Glutamatergic neuron (in vitro differentiated cells): ENCODE measurements at regions not wholly inside any gene's neighbourhood (a gene's known extent, or its start where the extent isn't known, plus 50 kb on each side); places are given as distances from the start of the nearest gene placed in this dataset.

Experiments used
- DNase-seq: peaks from one replicate; pipeline ENCODE4 v3.0.0; 2022
- H3K27ac Mint-ChIP-seq: one replicate; pipeline ENCODE4 v1.8.0; 2020; ENCODE audit warnings: mild to moderate bottlenecking, mixed read lengths, inconsistent platforms; ENCODE audit not compliant: unreplicated experiment
- H3K27me3 Mint-ChIP-seq: one replicate; pipeline ENCODE4 v1.8.0; 2020; ENCODE audit warnings: mild to moderate bottlenecking, moderate library complexity, mixed read lengths, inconsistent platforms; ENCODE audit not compliant: unreplicated experiment
- H3K36me3 Mint-ChIP-seq: one replicate; pipeline ENCODE4 v1.8.0; 2020; ENCODE audit warnings: mild to moderate bottlenecking, mixed read lengths, inconsistent platforms; ENCODE audit not compliant: unreplicated experiment
- H3K4me1 Mint-ChIP-seq: one replicate; pipeline ENCODE4 v1.8.0; 2020; ENCODE audit warnings: mild to moderate bottlenecking, low read depth, mixed read lengths, inconsistent platforms; ENCODE audit not compliant: unreplicated experiment
- H3K4me3 Mint-ChIP-seq: one replicate; pipeline ENCODE4 v1.8.0; 2020; ENCODE audit warnings: mild to moderate bottlenecking, mixed read lengths, inconsistent platforms; ENCODE audit not compliant: unreplicated experiment
- H3K9me3 Mint-ChIP-seq: one replicate; pipeline ENCODE4 v1.8.0; 2020; ENCODE audit warnings: mild to moderate bottlenecking, moderate library complexity, mixed read lengths, inconsistent platforms; ENCODE audit not compliant: unreplicated experiment
- TF ChIP-seq, protein P1 (sequence below): fragments of 200-600 bp; sonication (generic); IDR thresholded peaks from one replicate; pipeline ENCODE4 v1.5.0; 2021; ENCODE audit not compliant: partially characterized antibody, unreplicated experiment

- Mint-ChIP-seq H3K4me3 (no peak overlapping the region), H3K27me3 (peaks cover 2% of the 10 kb centered on the region), H3K36me3 (no peaks in the 10 kb centered on the region), H3K9me3 (no peaks in the 10 kb centered on the region), H3K27ac (no peak overlapping the region), H3K4me1 (no peaks in the 10 kb centered on the region)
- TF ChIP-seq, protein P1, sequence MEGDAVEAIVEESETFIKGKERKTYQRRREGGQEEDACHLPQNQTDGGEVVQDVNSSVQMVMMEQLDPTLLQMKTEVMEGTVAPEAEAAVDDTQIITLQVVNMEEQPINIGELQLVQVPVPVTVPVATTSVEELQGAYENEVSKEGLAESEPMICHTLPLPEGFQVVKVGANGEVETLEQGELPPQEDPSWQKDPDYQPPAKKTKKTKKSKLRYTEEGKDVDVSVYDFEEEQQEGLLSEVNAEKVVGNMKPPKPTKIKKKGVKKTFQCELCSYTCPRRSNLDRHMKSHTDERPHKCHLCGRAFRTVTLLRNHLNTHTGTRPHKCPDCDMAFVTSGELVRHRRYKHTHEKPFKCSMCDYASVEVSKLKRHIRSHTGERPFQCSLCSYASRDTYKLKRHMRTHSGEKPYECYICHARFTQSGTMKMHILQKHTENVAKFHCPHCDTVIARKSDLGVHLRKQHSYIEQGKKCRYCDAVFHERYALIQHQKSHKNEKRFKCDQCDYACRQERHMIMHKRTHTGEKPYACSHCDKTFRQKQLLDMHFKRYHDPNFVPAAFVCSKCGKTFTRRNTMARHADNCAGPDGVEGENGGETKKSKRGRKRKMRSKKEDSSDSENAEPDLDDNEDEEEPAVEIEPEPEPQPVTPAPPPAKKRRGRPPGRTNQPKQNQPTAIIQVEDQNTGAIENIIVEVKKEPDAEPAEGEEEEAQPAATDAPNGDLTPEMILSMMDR: no peak
- no peak for DNase-seq
These were observed 150.3 kb upstream of the HABP2 start for GRCh38 chr10:113402602-113403001.

GRCh38 chr10:113407218-113407617 lies 145.6 kb upstream of the HABP2 start:
- Mint-ChIP-seq H3K4me3 (no peak overlapping the region), H3K27me3 (peaks cover 3% of the 10 kb centered on the region), H3K36me3 (no peaks in the 10 kb centered on the region), H3K27ac (no peak overlapping the region), H3K9me3 (no peaks in the 10 kb centered on the region), H3K4me1 (no peaks in the 10 kb centered on the region)
- no peak for DNase-seq
- TF ChIP-seq, protein P1: no peak

- H3K36me3 Mint-ChIP-seq: no peaks in the 10 kb centered on the region
- H3K4me3 Mint-ChIP-seq: no peak overlapping the region
- H3K9me3 Mint-ChIP-seq: no peaks in the 10 kb centered on the region
- no peak overlapping the region for H3K27ac Mint-ChIP-seq
- no peak for DNase-seq
- peaks cover 3% of the 10 kb centered on the region for H3K27me3 Mint-ChIP-seq
- TF ChIP-seq, protein P1: no peak
- H3K4me1 Mint-ChIP-seq: no peaks in the 10 kb centered on the region
These were observed 143.7 kb upstream of the HABP2 start for GRCh38 chr10:113409175-113409574.

- DNase-seq: no peak
- H3K4me1 Mint-ChIP-seq: no peaks in the 10 kb centered on the region
- H3K27me3 Mint-ChIP-seq: peaks cover 3% of the 10 kb centered on the region
- TF ChIP-seq, protein P1: no peak
- no peaks in the 10 kb centered on the region for H3K9me3 Mint-ChIP-seq
- no peak overlapping the region for H3K27ac Mint-ChIP-seq
- H3K4me3 Mint-ChIP-seq: no peak overlapping the region
- H3K36me3 Mint-ChIP-seq: no peaks in the 10 kb centered on the region
These were observed 142.2 kb upstream of the HABP2 start for GRCh38 chr10:113410618-113411017.

DNA sequence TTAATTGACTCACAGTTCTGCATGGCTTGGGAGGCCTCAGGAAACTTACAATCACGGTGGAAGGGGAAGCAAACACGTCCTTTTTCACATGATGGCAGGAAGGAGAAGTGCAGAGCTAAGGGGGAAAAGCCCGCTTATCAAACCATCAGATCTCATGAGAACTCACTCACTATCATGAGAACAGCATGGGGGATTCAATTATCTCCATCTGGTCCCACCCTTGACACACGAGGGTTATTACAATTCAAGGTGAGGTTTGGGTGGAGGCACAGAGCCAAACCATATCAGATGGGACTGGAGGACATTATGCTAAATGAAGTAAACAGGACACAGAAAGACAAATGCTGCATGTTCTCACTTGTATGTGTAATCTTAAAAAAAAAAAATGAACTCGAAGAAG lies 141.4 kb upstream of the HABP2 start:
- DNase-seq: no peak
- H3K4me3 Mint-ChIP-seq: no peak overlapping the region
- no peaks in the 10 kb centered on the region for H3K4me1 Mint-ChIP-seq
- H3K27me3 Mint-ChIP-seq: peaks cover 3% of the 10 kb centered on the region
- H3K9me3 Mint-ChIP-seq: no peaks in the 10 kb centered on the region
- no peak overlapping the region for H3K27ac Mint-ChIP-seq
- no peaks in the 10 kb centered on the region for H3K36me3 Mint-ChIP-seq
- TF ChIP-seq, protein P1: no peak
